Bone marrow (tissue), 2 donors: ENCODE measurements at regions not wholly inside any gene's neighbourhood (a gene's known extent, or its start where the extent isn't known, plus 50 kb on each side); places are given as distances from the start of the nearest gene placed in this dataset.
"Not testable (repeated sequence)": the region's sequence is repeated elsewhere in the genome, so short reads cannot be mapped to it uniquely, and the experiment has no call there.

Experiments used
- DNase-seq, 2 donors: peaks; one replicate each; lab custom pipeline; 2025; lab: John Stamatoyannopoulos, UW

GRCh38 chr2:239865856-239866255 is 159.3 kb downstream of the NDUFA10 start:
- DNase-seq: not testable (repeated sequence)

GRCh38 chr2:239865059-239865639 is 160.0 kb downstream of the NDUFA10 start:
- DNase-seq: no peak

DNA sequence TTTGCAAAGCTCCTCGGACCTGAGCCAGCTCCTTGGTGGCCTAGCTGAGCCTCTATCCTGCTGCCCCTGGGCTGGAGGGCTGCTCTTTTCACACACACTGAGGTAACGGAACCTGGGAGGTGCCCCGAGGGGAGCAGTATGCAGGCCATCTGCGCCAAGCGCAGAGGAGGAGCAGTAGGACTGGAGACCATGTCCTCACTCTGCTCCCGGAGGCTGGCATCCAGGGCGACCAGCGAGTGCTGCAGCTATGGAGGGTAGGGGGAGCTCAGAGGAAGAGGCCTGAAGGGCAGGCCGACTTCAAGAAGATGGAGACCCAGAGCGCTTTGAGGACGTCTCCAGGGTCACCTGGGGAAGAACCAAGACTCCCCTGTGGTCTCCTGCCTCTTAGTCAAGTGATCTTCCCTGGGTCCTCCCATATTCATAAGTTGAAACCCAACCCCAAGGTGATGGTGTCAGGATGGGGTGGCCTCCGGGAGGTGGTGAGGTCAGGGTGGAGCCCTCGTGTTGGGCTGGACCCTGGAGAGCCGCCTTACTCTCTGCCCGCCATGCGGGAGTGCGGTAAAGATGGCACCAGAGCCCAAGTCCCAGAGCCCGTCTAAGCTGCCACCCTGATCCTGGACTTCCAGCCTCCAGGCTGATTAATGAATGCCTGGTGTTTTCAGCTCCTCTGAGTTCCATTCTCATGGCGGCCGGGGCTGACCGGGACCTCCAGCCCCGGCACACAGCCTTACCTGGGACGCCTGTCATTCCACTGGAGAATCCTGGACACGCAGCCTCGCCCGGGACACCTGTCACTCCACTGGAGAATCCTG is 160.7 kb downstream of the NDUFA10 start:
- no peak for DNase-seq

DNA sequence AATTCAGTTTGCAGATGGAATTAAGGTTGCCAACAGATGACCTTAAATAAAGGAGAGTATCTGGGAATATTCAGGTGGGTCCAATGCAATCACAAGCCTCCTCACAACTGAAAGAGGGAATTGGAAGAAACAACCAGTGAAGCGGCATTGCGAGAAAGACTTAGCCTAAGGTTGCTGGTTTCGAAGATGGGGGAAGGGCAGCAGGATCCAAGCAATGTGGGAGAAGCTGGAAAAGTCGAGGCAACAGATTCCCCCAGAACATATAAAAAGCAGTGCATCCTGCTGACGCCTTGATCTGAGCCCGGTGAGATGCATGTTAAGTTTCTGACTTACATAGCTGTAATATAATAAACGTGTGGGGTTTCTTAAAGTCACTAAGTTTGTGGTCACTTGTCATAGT is 162.5 kb downstream of the NDUFA10 start:
- no peak for DNase-seq

DNA sequence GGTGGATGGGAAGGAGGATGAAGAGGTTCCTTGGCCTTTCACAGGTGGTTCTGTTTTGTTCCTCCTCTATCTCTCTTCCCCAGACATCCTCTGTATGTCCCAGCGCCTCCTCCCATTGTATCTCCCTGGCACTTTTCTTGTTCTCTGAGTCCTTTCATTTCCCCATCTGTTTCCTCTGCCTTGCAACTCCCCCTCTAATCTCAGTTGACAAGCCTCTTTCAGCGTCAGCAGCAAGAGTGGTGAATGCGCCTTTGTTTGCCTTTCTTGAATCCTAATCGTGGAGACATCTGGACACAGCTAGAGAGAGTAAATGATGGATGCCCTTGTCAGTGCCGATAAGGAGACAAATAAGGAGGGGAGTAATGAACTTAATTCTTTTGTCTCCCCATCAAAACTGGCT is 167.0 kb downstream of the NDUFA10 start:
- DNase-seq: no peak

- DNase-seq: no peak
Observed at GRCh38 chr2:239857591-239857990, 167.6 kb downstream of the NDUFA10 start.

- no peak for DNase-seq
Observed at GRCh38 chr2:239856620-239857285, 168.4 kb downstream of the NDUFA10 start.

- no peak for DNase-seq
Observed at GRCh38 chr2:239855863-239856587, 169.1 kb downstream of the NDUFA10 start.

- no peak for DNase-seq
Observed at GRCh38 chr2:239854596-239854995, 170.5 kb downstream of the NDUFA10 start.

DNA sequence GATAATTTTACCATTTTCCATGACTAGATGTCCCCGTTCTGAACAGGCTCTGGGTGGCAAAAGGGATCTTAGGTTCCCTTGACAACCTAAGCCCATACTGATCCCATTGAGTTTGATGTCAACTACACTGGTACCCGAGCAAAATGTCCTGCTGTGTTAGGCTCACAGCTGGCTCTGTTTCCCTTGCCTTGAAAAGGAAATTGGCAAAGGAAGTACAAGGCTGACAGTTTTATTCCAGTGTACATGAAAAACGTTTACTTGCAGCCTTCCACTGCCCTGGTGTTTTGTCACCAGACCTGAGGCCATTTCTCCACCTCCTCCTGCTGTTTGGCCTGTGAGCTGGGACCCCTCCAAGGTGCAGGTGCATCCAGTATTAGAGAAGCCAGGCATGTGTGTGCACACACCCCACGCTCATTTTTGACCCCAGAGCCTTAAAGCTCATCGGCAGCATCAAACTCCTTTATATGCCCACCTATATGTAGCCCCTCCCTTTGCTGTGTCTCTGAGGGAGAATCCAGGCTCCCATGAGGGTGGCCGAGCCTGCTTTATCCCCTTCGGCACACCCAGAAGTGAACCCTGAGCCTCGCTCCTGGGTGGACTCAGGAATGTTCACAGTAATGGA is 171.3 kb downstream of the NDUFA10 start:
- DNase-seq: no peak

DNA sequence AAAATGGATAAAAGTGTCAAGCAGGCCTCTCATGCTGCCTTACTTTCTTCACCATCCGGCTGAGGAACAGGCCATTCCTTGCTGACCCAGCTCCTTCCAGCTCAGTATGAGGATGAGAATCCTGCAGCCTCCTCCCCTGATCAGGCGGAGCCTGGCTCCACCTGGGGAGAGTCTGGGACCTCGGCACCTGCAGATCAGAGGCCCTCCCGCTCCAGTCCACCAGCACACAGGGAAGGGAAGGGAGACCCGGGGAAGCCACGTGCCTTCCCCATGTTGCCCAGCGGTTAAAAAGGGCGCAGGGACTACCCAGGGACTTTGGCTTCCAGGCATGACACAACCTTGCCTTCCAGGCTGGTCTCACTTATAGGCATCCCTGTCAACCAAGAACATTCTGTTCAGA is 172.0 kb downstream of the NDUFA10 start:
- no peak for DNase-seq

- DNase-seq: no peak
Observed at GRCh38 chr2:239852272-239852671, 172.9 kb downstream of the NDUFA10 start.

DNA sequence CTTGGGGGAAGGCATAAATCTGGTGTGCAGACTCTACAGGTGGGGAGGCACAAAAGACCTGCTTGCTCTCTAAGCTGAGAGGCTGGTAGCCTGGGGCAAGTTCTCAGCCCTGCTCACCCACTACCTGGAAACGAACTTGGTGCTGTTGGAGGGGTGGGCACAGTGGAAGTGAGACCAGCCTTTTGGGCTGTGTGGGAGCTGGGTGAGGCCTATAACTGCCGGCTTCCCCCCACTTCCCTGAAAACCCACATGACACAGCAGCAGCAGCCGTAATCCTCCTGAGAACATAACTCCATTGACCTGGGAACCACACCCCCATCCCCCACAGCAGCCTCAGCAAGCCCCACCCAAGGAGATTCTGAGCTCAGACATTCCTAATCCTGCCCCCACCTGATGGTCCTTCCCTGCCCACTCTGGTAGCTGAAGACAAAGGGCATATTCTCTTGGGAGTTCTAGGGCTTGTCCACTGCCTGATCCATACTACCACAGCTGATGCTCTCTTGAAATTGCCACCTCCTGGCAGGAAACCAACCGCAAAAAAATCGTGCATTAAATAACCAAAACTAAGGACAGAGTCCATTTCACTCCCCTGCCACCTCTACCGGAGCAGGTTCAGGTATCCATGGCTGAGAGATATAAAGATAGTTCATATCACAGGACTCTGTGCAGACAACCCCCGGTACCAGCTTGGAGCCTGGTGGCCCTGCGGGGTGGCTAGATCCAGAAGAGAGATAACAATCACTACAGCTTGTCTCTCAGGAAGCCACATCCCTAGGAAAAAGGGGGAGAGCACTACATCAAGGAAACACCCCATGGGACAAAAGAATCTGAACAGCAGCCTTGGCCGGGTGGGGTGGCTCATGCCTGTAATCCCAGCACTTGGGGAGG is 178.1 kb downstream of the NDUFA10 start:
- DNase-seq: no peak

DNA sequence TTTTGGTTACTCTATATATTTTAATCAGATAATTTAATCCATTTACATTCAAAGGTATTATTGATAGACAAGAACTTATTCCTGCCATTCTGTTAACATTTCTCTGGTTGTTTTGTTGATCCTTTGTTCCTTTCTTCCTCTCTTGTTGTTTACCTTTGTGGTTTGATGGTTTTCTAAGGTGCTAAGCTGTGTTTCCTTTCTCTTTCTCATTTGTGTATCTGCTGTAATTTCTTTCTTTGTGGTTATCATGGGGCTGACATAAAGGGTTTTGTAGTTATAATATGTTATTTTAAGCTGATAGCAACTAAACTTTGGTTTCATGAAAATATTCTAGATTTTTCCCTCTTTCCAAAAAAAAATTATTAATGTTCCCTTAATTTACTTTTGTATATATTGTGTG is 179.2 kb downstream of the NDUFA10 start:
- no peak for DNase-seq

GRCh38 chr2:239839306-239839705 is 185.8 kb downstream of the NDUFA10 start:
- DNase-seq: no peak

DNA sequence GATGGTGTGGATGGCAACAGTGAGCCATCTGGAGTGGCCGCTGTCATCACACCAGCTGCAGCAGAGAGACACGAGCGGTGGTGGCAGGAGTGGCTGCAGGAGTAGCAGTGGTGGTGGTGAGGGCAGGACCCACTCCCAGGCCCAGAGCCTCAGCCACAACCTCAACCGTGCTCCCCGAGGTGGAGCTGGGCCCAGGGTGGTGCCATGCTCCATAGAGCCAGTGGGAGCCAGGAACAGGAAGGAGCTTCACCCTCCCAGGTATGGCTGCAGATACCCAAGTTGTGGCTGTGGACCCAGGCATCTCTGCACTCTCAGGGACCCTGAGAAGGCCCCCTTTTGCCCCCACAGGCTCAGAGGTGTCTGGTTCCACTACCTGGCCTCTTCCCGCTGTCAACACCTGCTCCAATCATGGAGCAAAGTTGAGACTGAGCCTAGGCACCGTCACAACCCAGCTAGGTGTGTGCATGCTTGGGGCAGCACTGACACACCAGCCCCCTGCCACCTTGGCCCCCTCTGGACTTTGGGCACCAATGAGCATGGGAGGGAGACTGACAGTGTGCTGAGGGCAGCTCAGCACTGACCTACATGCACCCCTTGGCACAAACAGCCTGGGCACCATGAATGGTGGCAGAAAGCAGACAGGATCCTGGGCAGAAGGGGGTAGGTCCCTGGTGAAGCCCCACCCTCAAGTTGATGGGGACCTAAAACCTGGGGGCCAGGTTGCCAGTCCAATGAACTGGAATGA is 188.9 kb downstream of the NDUFA10 start:
- no peak for DNase-seq

DNA sequence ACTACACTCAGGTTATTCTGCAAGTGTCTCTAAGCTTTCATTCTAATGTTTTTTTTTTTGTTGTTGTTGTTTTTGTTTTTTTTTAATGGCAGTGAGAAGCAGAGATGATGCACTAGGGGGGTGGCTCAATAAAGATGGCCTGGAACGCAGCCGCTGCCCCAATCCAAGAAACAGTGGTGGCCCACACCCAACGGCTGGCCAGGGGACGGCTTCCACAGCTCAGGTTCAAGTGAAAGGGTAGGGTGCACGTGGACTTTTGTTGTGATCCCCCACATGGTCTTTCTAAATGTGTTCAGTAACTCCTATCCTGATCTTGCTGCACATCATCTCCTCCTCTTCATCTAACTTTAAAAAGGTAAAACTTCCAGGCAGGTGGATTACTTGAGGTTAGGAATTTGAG is 190.1 kb downstream of the NDUFA10 start:
- no peak for DNase-seq

DNA sequence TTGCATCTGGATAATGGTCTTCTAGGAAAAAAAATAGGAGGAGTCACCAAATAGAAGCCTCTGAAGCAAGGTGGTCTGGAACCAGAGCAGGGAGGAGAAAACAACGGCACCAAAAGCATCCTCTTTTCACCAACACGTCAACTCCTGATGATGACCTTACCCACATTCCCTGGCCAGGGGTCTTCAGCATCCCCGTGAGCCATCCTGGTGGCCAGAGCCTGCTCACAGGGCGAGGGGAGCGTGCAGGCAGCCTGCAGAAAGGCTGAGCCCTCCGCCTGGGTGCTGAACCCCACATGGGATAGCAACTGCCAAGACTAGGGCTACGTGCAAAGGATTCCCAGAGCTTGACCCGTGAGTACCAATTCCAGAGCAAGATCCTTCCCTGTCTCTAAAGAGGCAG is 191.0 kb downstream of the NDUFA10 start:
- no peak for DNase-seq

DNA sequence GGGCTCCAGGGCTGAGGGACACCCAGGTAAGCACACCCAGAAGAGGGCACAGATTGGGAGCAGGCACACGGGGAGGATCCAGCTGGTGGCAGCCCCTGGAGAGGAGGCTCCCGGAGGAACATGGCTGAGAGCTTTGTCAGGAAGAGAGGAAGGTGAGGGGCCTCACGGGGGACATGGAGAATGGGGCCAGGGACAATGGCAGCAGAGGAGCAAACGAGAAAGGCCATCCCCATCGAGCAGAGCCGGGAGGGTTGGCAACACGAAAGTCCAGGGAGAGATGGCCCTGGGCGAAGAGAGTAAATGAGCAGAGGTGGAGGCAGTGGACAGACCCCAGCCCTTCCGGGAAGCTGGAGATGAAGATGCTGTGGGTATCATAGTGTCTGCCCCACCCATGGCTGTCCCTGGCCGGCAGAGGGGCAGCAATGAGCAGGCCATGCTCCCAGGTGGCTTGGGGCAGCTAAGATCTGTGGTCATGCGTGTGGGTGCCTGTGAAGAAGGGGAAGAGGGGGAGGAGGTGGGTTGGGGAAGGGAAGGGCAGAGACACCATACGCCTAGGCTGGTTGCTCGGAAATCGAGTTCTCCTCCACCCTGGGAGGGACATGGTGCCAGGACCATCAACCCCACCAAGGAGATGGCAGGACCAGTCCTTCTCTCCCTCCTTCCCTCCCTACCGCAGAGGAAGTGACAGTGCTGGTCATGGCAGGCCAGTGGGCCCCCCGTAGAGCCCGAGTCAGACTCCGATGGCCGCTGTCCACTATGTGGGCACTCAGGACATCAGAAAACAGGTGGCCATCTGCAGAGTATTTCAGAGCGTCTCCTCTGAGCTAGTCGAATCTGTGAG is 191.7 kb downstream of the NDUFA10 start:
- DNase-seq: no peak
